Activated CD4-positive, CD25-positive, alpha-beta regulatory T cell (primary cell): ENCODE measurements at regions not wholly inside any gene's neighbourhood (a gene's known extent, or its start where the extent isn't known, plus 50 kb on each side); places are given as distances from the start of the nearest gene placed in this dataset.
"Not testable (repeated sequence)": the region's sequence is repeated elsewhere in the genome, so short reads cannot be mapped to it uniquely, and the experiment has no call there.

Source experiments
- DNase-seq, 4 experiments: peaks; one replicate each; lab custom pipeline; 2025; lab: John Stamatoyannopoulos, UW

DNA sequence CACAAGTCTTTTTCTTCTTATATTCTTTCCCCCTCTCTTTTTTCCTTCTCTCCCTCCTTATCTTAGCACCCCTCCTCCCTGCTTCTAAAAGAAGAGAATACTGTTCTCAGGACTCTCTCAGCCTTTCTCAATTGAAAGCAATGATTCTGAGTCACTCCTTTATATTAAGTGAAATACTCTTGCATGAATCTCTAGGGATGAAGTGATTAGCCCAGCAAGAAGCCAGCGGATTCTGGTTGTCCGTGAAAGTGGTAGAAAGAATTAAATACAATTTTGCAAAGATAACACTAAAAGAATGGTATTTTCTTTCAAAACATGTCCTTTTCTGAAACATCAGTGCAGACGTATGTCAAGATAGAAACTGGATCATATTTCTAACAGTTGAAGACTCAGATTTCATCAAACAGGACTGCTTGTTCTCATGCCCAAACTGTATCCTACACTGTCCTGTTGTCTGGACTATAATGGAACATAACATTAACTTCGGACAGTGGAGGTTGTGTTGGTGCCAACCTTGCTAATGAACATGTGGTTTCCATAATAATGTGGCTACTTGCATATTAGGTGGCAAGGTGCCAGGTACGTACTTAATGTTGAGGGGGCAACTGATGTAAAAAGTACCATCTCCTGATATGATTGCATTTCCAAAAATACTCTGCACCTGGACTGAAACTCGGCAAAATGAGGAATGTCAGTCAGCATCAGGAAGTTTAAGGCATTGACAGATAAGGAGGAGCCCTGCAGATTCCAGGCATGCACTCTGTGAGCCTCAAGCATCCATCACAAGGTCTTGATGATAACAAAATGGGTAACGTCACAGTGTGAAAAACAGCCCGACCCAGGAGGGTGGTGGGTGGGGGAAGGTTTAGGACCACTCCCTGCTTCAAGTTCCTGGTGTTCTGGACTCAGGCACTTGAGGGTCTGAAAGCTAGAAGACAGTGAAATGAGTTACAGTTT lies 357.2 kb downstream of the DLEU7 start:
- no peak for DNase-seq

DNA sequence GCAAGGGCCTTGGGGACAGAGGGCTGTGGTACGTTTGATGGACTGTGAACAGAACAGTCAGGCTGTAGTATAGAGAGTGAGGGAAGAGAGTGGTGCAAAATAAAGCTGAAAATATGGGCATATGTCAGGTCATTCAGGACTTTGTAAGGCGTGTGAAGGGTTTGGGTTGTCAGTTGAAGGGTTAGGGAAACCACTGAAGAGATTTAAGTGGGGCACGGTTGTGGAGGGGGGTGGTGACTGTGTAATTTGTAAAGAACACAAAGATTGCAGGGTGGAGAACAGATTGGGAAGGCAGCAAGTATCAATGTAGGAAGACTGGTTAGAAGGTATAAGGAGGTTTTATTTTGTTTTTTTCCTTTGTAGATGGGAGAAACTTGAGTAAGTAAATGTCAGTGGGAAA lies 349.8 kb downstream of the DLEU7 start:
- no peak for DNase-seq

DNA sequence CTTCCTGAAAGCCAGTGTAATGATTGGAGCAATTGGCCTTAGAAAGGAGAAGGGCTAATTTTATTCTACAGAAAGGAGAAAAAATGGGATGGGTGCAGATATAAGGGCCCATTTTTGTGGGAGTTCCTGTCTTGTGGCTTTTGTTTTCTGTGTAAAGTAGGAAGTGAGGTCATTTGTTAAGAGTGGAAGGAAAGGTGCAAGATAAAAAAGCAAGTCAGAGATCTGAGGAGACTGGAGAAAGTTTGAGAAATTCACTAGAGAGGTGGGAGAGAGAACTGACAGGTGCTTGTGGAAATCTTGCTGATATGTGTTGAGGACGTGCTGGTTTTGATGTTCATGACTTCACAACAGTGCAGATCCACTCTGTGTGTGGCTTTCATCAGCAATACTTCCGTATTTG lies 349.4 kb downstream of the DLEU7 start:
- DNase-seq = no peak

DNA sequence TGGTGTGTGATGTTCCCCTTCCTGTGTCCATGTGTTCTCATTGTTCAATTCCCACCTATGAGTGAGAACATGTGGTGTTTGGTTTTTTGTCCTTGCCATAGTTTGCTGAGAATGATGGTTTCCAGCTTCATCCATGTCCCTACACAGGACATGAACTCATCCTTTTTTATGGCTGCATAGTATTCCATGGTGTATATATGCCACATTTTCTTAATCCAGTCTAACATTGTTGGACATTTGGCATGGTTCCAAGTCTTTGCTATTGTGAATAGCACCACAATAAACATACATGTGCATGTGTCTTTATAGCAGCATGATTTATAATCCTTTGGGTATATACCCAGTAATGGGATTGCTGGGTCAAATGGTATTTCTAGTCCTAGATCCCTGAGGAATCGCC lies 340.3 kb downstream of the DLEU7 start:
- not testable (repeated sequence) for DNase-seq

DNA sequence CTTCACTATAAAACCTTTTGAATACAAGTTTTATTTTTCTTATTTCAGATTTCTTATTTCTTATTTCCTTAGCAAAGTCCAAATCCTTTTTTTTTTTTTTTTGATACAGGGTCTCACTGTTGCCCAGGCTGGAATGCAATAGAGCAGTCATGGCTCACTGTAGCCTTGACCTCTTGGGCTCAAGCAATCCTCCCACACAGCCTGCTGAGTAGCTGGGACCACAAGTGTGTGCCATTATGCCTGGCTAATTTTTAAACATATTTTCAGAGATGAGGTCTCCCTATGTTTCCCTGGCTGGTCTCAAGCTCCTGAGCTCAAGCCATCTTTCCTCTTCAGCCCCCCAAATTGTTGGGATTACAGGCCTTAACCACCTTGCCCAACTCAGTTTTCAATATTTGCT lies 334.3 kb downstream of the DLEU7 start:
- no peak for DNase-seq

DNA sequence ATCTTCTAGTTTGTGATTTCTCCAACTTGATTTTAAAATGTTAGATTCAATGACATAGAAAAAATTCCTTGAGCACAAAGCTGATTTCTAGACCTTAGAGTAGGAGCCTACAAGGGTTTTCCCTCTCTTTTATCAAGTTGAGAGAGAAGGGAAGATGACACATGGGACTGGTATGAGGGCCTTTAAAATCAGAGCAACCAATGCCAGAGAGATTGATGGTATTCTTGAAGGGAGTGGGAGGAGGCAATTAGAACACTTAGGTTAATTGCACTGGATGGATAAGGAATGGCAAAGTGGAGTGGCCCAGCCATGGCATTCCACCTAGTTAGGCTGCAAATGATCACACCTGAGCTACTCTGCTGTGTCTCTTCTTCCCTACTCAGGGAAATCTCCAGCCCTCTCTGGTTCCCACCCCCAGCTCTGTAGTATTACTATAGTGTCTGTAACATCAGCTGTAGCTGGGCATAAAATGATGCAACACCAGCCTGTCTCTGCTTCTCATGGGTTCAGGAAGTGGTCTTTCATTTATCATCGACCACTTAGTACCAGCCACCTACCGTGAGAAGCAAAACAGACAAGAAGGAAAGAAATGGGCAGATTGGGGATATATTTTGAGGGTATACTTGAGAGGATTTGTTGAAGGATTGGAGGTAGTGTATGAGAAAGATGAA lies 333.6 kb downstream of the DLEU7 start:
- no peak for DNase-seq

DNA sequence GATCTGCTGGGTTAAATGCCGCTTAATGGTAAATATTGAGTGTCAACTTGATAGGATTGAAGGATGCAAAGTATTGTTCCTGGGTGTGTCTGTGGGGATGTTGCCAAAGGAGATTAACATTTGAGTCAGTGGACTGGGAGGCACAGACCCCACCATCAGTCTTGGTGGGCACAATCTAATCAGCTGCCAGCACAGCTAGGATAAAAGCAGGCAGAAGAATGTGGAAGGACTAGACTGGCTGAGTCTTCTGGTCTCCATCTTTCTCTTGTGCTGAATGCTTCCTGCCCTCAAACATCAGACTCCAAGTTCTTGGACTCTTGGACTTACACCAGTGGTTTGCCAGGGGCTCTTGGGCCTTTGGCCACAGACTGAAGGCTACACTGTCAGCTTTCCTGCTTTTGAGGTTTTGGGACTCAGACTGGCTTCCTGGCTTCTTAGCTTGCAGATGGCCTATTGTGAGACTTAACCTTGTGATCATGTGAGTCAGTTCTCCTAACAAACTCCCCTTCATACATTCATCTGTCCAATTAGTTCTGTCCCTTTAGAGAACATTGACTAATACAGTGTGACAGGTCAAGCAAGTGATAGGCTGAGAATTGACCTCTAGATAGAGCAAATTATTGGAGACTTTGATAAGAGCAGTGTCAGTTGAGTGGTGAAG lies 332.5 kb downstream of the DLEU7 start:
- not testable (repeated sequence) for DNase-seq

DNA sequence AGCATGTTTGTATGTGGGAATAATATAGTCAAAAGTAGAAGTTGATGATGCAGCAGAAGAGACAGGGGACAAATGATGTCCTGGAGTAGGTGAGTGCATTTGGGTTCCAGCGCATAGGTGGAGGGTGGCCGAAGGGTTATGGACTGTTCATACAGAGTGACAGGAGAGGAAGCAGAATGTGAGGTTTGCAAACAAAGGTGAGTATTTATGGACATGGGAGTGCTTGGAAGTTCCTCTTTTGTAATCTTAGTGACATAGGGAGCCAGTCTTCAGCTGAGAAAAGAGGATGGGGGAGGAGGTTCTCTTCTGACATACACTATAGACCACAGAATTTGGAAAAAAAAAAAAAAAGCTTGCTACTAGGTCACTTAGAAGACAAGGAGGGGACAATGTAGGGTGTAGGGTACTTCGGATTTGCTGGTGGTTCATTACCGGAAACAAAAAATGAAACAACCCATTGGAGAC lies 331.6 kb downstream of the DLEU7 start:
- DNase-seq = no peak

DNA sequence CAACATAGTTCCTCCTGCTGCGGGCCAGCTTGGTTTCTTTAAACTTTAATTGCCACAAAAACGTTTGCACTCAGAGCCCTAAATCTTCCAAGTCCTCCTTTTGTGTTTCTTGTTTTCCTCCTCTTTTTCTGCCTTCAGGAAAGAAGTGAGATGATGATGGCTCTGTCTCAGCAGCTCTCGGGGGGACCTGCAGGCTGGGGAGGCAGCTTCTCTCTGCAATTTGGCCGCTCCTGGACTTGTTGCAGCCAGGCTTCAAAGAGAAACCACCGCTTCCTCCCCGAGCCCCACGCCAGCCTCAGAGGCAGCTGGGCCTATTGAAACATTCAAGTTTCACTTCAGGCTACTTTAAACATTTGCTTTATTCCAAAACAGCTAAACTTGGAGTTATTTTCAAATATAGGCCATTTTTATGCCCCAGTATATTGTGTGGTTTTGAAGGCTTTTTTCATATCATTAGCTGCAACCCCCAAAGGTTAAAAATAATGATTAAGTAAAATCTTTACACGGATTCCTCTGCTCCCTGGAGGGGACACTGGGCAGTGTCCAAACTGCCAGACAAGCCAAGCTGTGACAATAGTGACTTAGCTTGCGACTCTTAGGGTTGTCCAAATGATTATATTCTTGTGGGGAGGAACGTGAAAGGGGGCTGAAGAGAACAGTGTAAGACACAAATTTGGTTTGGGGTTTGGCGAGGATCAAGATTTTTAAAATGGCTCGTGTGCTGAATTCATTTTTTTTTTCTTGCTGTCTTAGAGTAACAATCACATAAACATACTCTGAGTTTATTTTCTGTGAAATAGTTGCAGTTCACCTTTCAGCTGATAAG lies 330.8 kb downstream of the DLEU7 start:
- peak in 1 of 4 experiments; percentile 12 for DNase-seq

DNA sequence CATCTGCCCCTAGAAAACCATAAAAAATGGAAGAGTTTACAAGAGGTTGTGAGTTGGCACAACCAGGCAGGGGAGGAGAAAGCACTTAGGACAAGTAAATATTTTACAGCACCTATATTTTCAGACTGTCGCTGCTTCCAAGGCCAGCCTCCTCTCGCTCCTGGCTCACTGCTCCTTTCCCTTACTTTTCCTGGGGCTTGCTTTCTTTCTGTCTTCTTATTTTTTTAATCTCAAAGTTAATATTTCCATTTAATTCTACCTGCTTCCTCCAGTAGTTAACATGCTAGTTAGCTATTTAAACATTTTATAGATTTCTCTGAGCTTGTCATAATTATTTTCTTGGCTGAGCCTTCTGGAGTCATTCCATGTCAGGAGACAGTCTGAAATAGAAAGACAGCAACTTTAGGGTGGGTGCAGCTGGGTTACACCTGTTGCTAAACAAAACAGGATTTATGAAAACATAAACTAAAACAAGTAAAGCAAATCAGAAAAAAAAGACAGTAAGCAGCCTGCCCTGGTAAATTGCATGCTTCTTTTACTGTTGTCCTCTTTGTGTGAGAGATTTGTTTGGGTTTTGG lies 330.1 kb downstream of the DLEU7 start:
- no peak for DNase-seq

DNA sequence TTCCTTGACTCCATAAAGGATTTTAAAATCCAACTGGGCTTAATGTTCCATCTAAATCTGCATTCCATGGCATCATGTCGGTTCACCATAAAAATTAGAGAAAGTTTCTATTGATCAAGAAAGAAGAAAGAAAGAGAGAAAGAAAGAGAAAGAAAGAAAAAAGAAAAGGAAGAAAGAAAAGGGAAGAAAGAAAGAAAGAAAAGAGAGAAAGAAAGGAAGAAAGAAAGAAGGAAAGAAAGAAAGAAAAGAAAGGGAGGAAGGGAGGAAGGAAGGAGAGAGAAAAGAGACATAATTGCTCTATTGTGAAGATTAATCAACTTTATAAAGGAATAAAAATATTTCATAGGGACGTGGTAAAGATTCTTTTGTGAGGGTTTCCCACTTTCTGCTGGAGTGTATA lies 329.2 kb downstream of the DLEU7 start:
- no peak for DNase-seq

DNA sequence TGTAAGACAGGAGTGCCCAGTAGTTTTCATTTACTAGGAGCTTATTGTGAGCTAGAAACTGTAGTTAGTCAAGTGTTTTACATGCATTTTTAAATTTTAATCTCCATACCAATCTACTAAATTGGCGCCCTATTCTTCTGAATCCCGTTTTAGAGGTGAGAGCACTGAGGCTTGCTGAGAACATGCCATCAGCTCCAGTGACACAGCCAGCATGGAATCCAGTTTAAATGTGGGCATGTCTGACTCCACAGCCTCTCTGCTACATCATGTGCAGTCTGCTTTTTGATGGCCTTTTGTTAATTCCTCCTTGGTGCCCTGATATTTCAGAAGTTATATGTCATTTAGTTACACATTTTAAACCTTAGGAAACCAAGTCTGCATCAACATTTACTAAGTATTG lies 325.4 kb downstream of the DLEU7 start:
- DNase-seq = no peak

DNA sequence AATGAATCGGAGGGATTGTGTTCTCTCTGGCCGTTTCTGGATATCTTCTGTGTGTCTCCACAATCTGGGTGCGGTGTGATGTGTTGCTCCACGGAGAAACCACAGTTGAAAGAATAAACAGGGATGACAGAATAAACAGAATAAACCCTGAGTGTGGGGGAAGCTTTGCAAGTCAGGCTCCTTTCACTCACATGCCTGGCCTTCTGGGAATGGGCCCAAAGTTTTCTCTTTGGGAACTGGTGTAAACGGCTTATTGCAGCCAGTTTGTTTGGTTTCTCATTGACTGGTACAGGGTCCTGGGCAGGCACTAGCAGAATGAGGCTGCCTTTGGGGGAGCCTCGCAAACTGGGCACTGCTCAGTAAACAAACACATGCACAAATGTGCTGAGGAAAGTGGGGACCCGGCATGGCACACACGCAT lies 324.7 kb downstream of the DLEU7 start:
- no peak for DNase-seq

DNA sequence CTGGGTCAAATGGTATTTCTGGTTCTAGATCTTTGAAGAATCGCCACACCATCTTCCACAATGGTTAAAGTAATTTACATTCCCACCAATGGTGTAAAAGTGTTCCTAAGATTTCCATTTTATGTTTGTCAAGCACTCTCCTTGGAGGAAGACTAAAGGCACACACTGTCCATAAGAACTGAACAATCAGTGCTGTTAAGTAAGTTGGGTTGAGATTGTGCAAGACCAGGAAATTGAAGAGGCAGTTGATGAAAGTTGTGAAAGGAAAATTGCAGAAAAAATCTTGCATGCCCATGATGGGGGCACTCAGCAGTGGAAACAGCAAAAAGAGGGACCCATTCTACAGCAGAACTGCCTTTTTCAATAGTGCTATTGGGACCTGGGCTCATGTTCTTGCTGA lies 323.6 kb downstream of the DLEU7 start:
- no peak for DNase-seq

DNA sequence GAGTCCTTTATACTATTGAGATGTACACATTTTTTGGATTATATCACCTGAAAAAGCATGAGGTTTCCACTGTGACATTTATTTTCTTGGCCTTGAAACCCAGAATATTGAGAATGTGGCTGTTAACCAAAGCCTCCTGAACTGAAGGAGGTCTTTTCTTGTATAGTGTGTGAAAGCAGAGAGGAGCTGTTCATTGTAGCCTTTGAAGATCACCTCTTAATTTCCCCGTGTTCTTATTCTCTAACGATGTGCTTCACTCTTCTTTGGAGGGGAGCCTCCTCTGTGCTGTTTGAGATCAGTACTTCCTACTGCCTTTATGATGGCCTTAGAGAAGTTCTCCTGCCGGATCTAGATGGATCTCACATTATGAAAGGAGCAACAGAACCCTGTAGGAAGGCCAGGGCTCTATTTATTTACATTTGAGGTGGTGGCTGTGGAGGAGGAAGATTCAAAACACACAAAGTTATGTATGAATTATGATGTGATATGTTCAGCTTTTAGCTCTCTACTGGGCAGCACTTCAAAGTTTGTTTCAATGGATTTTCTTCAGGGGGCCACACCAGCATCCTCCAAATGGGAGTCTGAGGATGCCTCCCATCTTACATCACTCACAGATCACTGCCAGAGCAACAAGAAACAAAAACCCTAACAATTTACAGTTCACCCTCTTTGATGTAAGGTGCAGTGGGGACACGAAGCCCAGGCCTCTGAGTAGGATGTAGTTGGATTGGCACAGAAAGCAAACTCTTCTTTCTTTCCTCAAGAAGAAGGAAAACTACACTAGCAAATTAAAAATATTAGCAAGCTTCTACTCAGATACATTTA lies 322.3 kb downstream of the DLEU7 start:
- DNase-seq = no peak

DNA sequence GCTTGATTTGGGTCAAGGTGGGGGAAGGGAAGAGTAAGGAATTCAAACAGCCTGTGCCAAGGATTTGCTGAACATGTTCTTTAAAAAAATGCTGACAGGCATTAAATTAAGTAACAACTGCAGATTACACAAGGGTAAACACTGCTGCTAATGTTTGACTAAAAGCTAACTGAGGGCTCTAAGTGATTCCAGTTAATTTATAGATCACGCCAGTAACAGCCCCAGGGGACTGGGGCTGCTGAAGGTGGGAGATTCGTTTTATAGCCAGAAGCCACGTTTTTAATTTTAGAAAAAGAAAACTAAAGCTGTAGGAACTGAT lies 321.7 kb downstream of the DLEU7 start:
- DNase-seq = no peak

DNA sequence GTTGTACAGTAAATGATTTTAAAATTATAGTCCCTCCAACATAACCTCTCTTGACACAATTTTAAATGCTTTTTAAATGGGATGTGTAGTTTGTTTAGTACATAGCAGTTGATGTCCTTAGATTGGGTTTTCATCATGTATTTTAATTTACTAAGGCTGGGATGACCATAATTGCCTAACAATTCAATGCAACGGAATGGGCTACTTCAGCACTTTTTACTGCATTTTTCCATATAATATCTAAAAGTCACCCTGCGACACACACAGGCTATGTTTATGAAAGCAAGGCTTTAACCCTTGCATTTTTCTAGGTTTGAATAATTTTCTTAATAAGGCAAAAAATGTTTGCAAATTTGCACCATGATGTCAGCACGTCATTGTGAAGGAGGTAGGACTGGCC lies 321.0 kb downstream of the DLEU7 start:
- DNase-seq = no peak

DNA sequence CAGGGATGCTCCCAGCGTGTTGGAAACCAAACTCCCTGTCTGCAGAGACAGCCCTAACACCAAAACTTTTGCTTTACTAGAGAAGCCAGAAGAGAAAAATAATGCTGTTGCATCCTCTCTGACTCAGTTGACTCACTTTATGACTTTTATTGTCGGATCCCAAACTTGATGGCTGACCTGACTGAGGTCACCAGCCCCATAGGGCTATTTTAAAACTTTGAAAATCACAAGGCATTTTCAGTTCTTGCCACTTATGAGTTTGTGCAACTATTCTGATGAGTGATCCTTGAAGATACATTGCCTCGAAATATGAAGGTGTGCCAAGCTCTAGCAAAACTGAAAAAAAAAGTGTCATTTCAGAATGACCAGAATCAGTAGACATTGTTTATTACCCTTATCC lies 320.2 kb downstream of the DLEU7 start:
- DNase-seq = no peak

DNA sequence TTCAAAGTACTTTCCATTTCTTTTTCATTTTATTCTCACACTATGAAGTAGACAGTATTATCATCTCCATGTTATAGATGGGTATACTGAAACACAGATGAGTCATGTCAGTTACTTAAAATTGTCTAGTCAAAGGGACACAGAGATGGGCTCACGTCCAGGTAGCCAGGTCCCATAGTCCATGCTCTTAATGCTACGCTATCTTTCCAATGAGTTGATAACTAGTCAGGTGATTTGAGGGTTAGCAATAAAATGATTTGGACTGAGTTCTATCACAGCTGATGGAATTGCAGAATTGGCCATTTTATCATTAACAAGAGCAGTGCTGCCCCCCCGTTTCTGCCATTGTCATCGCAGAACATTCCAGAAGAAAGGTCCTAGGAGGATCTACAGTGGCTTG lies 318.9 kb downstream of the DLEU7 start:
- DNase-seq = no peak

DNA sequence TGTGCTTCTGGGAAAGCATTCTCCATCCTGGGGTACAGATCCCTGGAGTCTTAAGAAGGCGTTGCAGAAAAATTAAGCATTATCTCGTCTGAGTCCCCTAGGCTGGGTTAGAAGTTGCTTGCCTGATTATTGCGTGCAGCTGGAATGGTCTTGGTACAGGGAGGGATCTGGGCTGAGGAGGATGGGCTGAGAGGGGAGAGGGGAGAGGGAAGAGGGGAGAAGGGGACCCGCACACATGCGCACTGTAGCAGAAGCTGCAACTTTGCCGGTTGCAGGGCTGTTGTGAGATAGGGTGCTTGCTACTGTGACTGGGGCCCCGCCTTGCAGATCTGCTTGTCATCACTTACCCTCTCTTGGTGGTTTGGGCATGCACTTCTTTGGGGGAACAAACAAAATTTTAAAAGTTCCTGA lies 316.8 kb downstream of the DLEU7 start:
- DNase-seq = no peak

DNA sequence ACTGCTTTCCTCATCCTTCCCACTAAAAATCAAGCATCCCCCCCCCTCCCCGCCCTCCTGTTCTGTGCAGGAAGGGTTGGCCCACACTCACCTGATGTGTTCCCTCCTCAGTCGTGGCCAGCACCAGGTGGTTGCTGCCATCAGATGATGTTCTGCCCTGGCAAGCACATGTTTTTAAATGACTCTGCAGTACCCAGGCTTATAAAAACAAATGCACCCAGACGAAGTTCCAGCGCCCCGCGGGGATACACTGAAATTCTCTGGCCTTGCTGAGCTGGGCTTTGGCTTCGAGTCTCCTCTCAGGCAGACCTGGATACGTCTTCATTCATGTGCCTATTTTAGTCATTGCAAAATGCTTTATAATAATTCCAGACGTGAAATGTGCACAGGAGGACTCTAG lies 316.3 kb downstream of the DLEU7 start:
- DNase-seq = no peak
